Aorta (tissue), 5 donors: ENCODE measurements at regions not wholly inside any gene's neighbourhood (a gene's known extent, or its start where the extent isn't known, plus 50 kb on each side); places are given as distances from the start of the nearest gene placed in this dataset.

Source experiments
- ATAC-seq: fragments of 200-7000 bp; cut with Tn5 transposase; one replicate; pipeline ENCODE4 v1.9.1; 2022; ENCODE audit warnings: moderate library complexity; ENCODE audit not compliant: low FRiP score
- DNase-seq, 2 donors: peaks; one replicate each; pipeline ENCODE4 v3.0.0-alpha.2; 2020
- H3K27ac ChIP-seq, 2 donors: one replicate each; pipeline ENCODE4 v1.5.1; 2013; ENCODE audit warnings: low read length in 2 of 2, mild to moderate bottlenecking in 2 of 2, moderate library complexity in 2 of 2, control low read depth in 1 of 2, inconsistent platforms in 1 of 2, low read depth in 1 of 2
- H3K27me3 ChIP-seq, 2 donors: one replicate each; pipeline ENCODE4 v1.6.1; 2013; ENCODE audit warnings: control low read depth in 1 of 2, low read length in 1 of 2, mild to moderate bottlenecking in 1 of 2, moderate library complexity in 1 of 2; ENCODE audit not compliant: insufficient read depth in 2 of 2, control insufficient read depth in 1 of 2
- H3K36me3 ChIP-seq, 2 donors: one replicate each; pipeline ENCODE4 v1.6.1; 2013; ENCODE audit warnings: control low read depth in 1 of 2, low read length in 1 of 2, mild to moderate bottlenecking in 1 of 2; ENCODE audit not compliant: insufficient read depth in 2 of 2, control insufficient read depth in 1 of 2
- H3K4me1 ChIP-seq, 2 donors: one replicate each; pipeline ENCODE4 v1.6.1; 2013; ENCODE audit warnings: low read length in 2 of 2, control low read depth in 1 of 2, mild to moderate bottlenecking in 1 of 2, moderate library complexity in 1 of 2; ENCODE audit not compliant: insufficient read depth in 2 of 2, control insufficient read depth in 1 of 2
- H3K4me3 ChIP-seq, 2 donors: one replicate each; pipeline ENCODE4 v1.5.1; 2013; ENCODE audit warnings: low read length in 2 of 2, control low read depth in 1 of 2, mild to moderate bottlenecking in 1 of 2
- H3K9me3 ChIP-seq: one replicate; pipeline ENCODE4 v1.6.1; 2013; ENCODE audit warnings: mild to moderate bottlenecking, low read length; ENCODE audit not compliant: control insufficient read depth
- WGBS, 2 donors: extraction: QIAGEN DNeasy Blood & Tissue Kit; methylation state at CpG; one replicate each; pipeline ENCODE4 v1.1.7; 2013; 5-methylcytosine and 5-hydroxymethylcytosine counted together
- intact Hi-C, 2 donors: fragments of 100-400 bp; cut with DNase I; formaldehyde crosslinking; loops; one replicate each; pipeline versions ENCODE4 v1.14.2 to v1.15.0; 2022
- donor health status: healthy with polysubstance abuse.
- donor health status: Bipolar disorder and iron deficiency.
- donor health status: DM: no; HTN: no; CAD: no.
- donor health status: DM: no; HTN: no; CAD: no.
- donor health status: DM: yes; HTN: yes; CAD: no.

- DNase-seq = no peak
- no peak overlapping the region for H3K4me3 ChIP-seq
- H3K9me3 ChIP-seq = peaks cover 1% of the 10 kb centered on the region
- ATAC-seq = no peak
- H3K4me1 ChIP-seq = no peaks in the 10 kb centered on the region
- H3K27ac ChIP-seq = no peak overlapping the region
- 44 to 50% methylated on average over 3 of the region's 3 CpGs for WGBS, 2 donors
- no peaks in the 10 kb centered on the region for H3K27me3 ChIP-seq
- intact Hi-C loops = no loop called here
- H3K36me3 ChIP-seq = no peaks in the 10 kb centered on the region
These were observed 1673.6 kb downstream of the PCDH7 start for GRCh38 chr4:32393806-32394205.

GRCh38 chr4:32394255-32394654 lies 1674.1 kb downstream of the PCDH7 start:
- WGBS, 2 donors = 91 to 96% methylated on average over 1 of the region's 1 CpG
- Histone ChIP-seq H3K4me1 (no peaks in the 10 kb centered on the region), H3K27ac (no peak overlapping the region), H3K4me3 (no peak overlapping the region), H3K27me3 (no peaks in the 10 kb centered on the region), H3K9me3 (peaks cover 1% of the 10 kb centered on the region), H3K36me3 (no peaks in the 10 kb centered on the region)
- DNase-seq (no peak), ATAC-seq (no peak)
- intact Hi-C loops = no loop called here

GRCh38 chr4:32396507-32397070 lies 1676.4 kb downstream of the PCDH7 start:
- DNase-seq = no peak
- ATAC-seq = no peak
- Histone ChIP-seq H3K4me1 (no peaks in the 10 kb centered on the region), H3K9me3 (peaks cover 1% of the 10 kb centered on the region), H3K27ac (no peak overlapping the region), H3K36me3 (no peaks in the 10 kb centered on the region), H3K27me3 (no peaks in the 10 kb centered on the region), H3K4me3 (no peak overlapping the region)
- 78 to 81% methylated on average over 7 of the region's 7 CpGs for WGBS, 2 donors
- intact Hi-C loops = no loop called here

GRCh38 chr4:32400870-32401269 lies 1680.7 kb downstream of the PCDH7 start:
- Histone ChIP-seq H3K27me3 (no peaks in the 10 kb centered on the region), H3K4me1 (no peaks in the 10 kb centered on the region), H3K4me3 (no peak overlapping the region), H3K36me3 (no peaks in the 10 kb centered on the region), H3K9me3 (peaks cover 1% of the 10 kb centered on the region), H3K27ac (no peak overlapping the region)
- intact Hi-C loops = no loop called here
- no peak for ATAC-seq
- 89 to 92% methylated on average over 1 of the region's 1 CpG for WGBS, 2 donors
- DNase-seq = no peak

GRCh38 chr4:32417113-32417704 lies 1697.0 kb downstream of the PCDH7 start:
- Histone ChIP-seq H3K27ac (no peak overlapping the region), H3K27me3 (no peaks in the 10 kb centered on the region), H3K4me3 (no peak overlapping the region), H3K36me3 (no peaks in the 10 kb centered on the region), H3K4me1 (no peaks in the 10 kb centered on the region), H3K9me3 (no peaks in the 10 kb centered on the region)
- WGBS, 2 donors = 68 to 73% methylated on average over 3 of the region's 3 CpGs
- DNase-seq (no peak), ATAC-seq (no peak)
- intact Hi-C loops = no loop called here

- Histone ChIP-seq H3K36me3 (no peaks in the 10 kb centered on the region), H3K27me3 (no peaks in the 10 kb centered on the region), H3K4me3 (no peak overlapping the region), H3K27ac (no peak overlapping the region), H3K9me3 (peaks cover 2% of the 10 kb centered on the region), H3K4me1 (no peaks in the 10 kb centered on the region)
- intact Hi-C loops = no loop called here
- DNase-seq = no peak
- ATAC-seq = peak; percentile 26
- WGBS, 2 donors = 86 to 87% methylated on average over 3 of the region's 3 CpGs
These were observed 1703.1 kb downstream of the PCDH7 start for GRCh38 chr4:32423267-32423666.

GRCh38 chr4:32425243-32425642 lies 1705.1 kb downstream of the PCDH7 start:
- ATAC-seq (no peak), DNase-seq (no peak)
- intact Hi-C loops = no loop called here
- Histone ChIP-seq H3K4me3 (no peak overlapping the region), H3K36me3 (no peaks in the 10 kb centered on the region), H3K27ac (no peak overlapping the region), H3K4me1 (no peaks in the 10 kb centered on the region), H3K9me3 (peaks cover 2% of the 10 kb centered on the region), H3K27me3 (no peaks in the 10 kb centered on the region)
- 66% methylated on average over 3 of the region's 3 CpGs for WGBS, 2 donors

GRCh38 chr4:32427566-32427965 lies 1707.4 kb downstream of the PCDH7 start:
- intact Hi-C loops = no loop called here
- no peaks in the 10 kb centered on the region for H3K4me1 ChIP-seq
- DNase-seq (no peak), ATAC-seq (no peak)
- H3K27me3 ChIP-seq = peaks cover 0 to 2% of the 10 kb centered on the region in 2 donors
- peaks cover 4% of the 10 kb centered on the region for H3K9me3 ChIP-seq
- no peaks in the 10 kb centered on the region for H3K36me3 ChIP-seq
- no peak overlapping the region for H3K27ac ChIP-seq
- WGBS, 2 donors = 46 to 69% methylated on average over 7 of the region's 7 CpGs
- no peak overlapping the region for H3K4me3 ChIP-seq

- ATAC-seq = no peak
- no peaks in the 10 kb centered on the region for H3K4me1 ChIP-seq
- no peak overlapping the region for H3K4me3 ChIP-seq
- H3K9me3 ChIP-seq = peaks cover 2% of the 10 kb centered on the region
- no peak overlapping the region for H3K27ac ChIP-seq
- H3K36me3 ChIP-seq = no peaks in the 10 kb centered on the region
- DNase-seq = no peak
- 36 to 45% methylated on average over 2 of the region's 2 CpGs for WGBS, 2 donors
- H3K27me3 ChIP-seq = peaks cover 0 to 2% of the 10 kb centered on the region in 2 donors
- intact Hi-C loops = no loop called here
These were observed 1709.0 kb downstream of the PCDH7 start for GRCh38 chr4:32429151-32429550.
